Liver (tissue), 8 donors: ENCODE measurements at regions not wholly inside any gene's neighbourhood (a gene's known extent, or its start where the extent isn't known, plus 50 kb on each side); places are given as distances from the start of the nearest gene placed in this dataset.

Experiments
- DNase-seq: peaks from one replicate; pipeline ENCODE4 v3.0.0-alpha.2; 2017; ENCODE audit warnings: low spot score
- H3K27ac ChIP-seq, 2 donors: one replicate each; pipeline ENCODE4 v1.7.0; 2013; ENCODE audit warnings: inconsistent platforms in 2 of 2, low read length in 2 of 2, control low read depth in 1 of 2, low read depth in 1 of 2, mild to moderate bottlenecking in 1 of 2
- H3K27me3 ChIP-seq, 4 donors: one replicate each; pipeline versions ENCODE4 v1.6.1 to v1.7.0; 2013; ENCODE audit warnings: low read length in 3 of 4, inconsistent platforms in 1 of 4, mild to moderate bottlenecking in 1 of 4, moderate library complexity in 1 of 4; ENCODE audit not compliant: control insufficient read depth in 4 of 4, insufficient read depth in 4 of 4
- H3K36me3 ChIP-seq, 4 donors: one replicate each; pipeline versions ENCODE4 v1.6.1 to v1.7.0; 2013; ENCODE audit warnings: low read length in 3 of 4, mild to moderate bottlenecking in 3 of 4, low read depth in 1 of 4, moderate library complexity in 1 of 4; ENCODE audit not compliant: control insufficient read depth in 4 of 4, insufficient read depth in 3 of 4
- H3K4me1 ChIP-seq, 4 donors: one replicate each; pipeline versions ENCODE4 v1.6.1 to v1.7.0; 2013; ENCODE audit warnings: low read length in 3 of 4, mild to moderate bottlenecking in 3 of 4, moderate library complexity in 1 of 4; ENCODE audit not compliant: control insufficient read depth in 4 of 4, insufficient read depth in 4 of 4
- H3K4me3 ChIP-seq, 3 donors: one replicate each; pipeline versions ENCODE4 v1.6.1 to v1.7.0; 2013; ENCODE audit warnings: low read length in 3 of 3, control low read depth in 1 of 3, low read depth in 1 of 3, mild to moderate bottlenecking in 1 of 3
- H3K9ac ChIP-seq, 2 donors: one replicate each; pipeline ENCODE4 v1.7.0; 2013; ENCODE audit warnings: low read length in 2 of 2, mild to moderate bottlenecking in 2 of 2, moderate library complexity in 2 of 2, control low read depth in 1 of 2, low read depth in 1 of 2
- H3K9me3 ChIP-seq, 4 donors: one replicate each; pipeline versions ENCODE4 v1.6.1 to v1.7.0; 2013; ENCODE audit warnings: low read length in 3 of 4; ENCODE audit not compliant: control insufficient read depth in 4 of 4
- EGR1 ChIP-seq, 2 donors: IDR thresholded peaks; 2 replicates each; pipeline ENCODE4 v1.6.1; 2016 to 2018; ENCODE audit warnings: antibody characterized with exemption in 2 of 2, low read depth in 2 of 2
- FOXA1 ChIP-seq: IDR thresholded peaks from 2 replicates; pipeline ENCODE4 v1.6.1; 2016; ENCODE audit warnings: antibody characterized with exemption
- FOXA2 ChIP-seq: IDR thresholded peaks from 2 replicates; pipeline ENCODE4 v1.6.1; 2016; ENCODE audit warnings: antibody characterized with exemption
- GABPA ChIP-seq, 2 donors: IDR thresholded peaks in 1 of 2; conservative IDR thresholded peaks in 1 of 2; 2 replicates each; pipeline ENCODE4 v1.6.1; 2016; ENCODE audit warnings: antibody characterized with exemption in 2 of 2, mild to moderate bottlenecking in 1 of 2, moderate library complexity in 1 of 2
- HNF4A ChIP-seq, 2 donors: conservative IDR thresholded peaks; 2 replicates each; pipeline ENCODE4 v1.6.1; 2016; ENCODE audit warnings: antibody characterized with exemption in 2 of 2, mild to moderate bottlenecking in 2 of 2
- HNF4G ChIP-seq: IDR thresholded peaks from 2 replicates; pipeline ENCODE4 v1.6.1; 2016; ENCODE audit warnings: antibody characterized with exemption
- JUND ChIP-seq, 2 donors: IDR thresholded peaks; 2 replicates each; pipeline ENCODE4 v1.6.1; 2016; ENCODE audit warnings: antibody characterized with exemption in 2 of 2
- NR2F2 ChIP-seq: IDR thresholded peaks from 2 replicates; pipeline ENCODE4 v1.6.1; 2016; ENCODE audit warnings: antibody characterized with exemption
- RAD21 ChIP-seq, 2 donors: IDR thresholded peaks; 2 replicates each; pipeline ENCODE4 v1.6.1; 2016; ENCODE audit warnings: antibody characterized with exemption in 2 of 2, mild to moderate bottlenecking in 2 of 2
- SP1 ChIP-seq: IDR thresholded peaks from 2 replicates; pipeline ENCODE4 v1.6.1; 2018; ENCODE audit warnings: antibody characterized with exemption, mild to moderate bottlenecking
- TAF1 ChIP-seq: conservative IDR thresholded peaks from 2 replicates; pipeline ENCODE4 v1.6.1; 2016; ENCODE audit warnings: antibody characterized with exemption, mild to moderate bottlenecking
- YY1 ChIP-seq: IDR thresholded peaks from 2 replicates; pipeline ENCODE4 v1.6.1; 2016; ENCODE audit warnings: antibody characterized with exemption, mild to moderate bottlenecking
- ZBTB33 ChIP-seq: IDR thresholded peaks from 2 replicates; pipeline ENCODE4 v1.6.1; 2016; ENCODE audit warnings: antibody characterized with exemption
- WGBS: extraction: QIAGEN DNeasy Blood & Tissue Kit; methylation state at CpG from one replicate; pipeline ENCODE4 v1.1.7; 2013; 5-methylcytosine and 5-hydroxymethylcytosine counted together
- TF ChIP-seq, protein P1 (sequence below): fragments of 150-350 bp; IDR thresholded peaks from 2 replicates; pipeline ENCODE4 v1.5.1; 2017; ENCODE audit warnings: improper control_type of control experiment, low read depth, low read length; ENCODE audit not compliant: missing input control
- TF ChIP-seq, protein P2 (sequence below): IDR thresholded peaks from 2 replicates; pipeline ENCODE4 v1.6.1; 2016; ENCODE audit warnings: antibody characterized with exemption
- donor health status: healthy.
- donor health status: healthy.
- donor health status: healthy.
- donor health status: healthy.
- donor health status: healthy.

DNA sequence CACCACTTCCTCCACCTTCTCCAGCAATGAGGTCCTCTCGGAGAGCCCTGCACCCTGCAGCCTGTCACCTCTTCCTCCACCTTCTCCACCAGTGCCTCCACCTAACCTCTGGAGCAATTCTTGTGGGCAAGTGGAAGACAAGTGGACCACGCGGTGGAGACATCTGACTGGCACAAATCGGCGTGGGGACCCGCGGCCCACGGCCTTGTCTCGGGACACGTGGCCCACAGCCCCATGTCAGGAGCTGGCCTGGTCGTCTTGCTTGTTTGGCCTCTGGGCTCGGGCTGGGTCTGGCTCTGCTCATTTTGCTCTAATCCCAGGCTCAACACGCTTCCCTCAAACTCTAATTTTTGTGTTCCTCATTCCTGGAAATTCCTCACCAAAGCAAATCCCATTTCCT is 393.1 kb upstream of the IRX1 start (continued):
- TF ChIP-seq HNF4A (conservative IDR thresholded peaks at IDR 0.05) = no peak

GRCh38 chr5:3201941-3202340 is 393.7 kb upstream of the IRX1 start:
- Histone ChIP-seq H3K27me3 (peaks cover 0 to 12% (median 3%) of the 10 kb centered on the region in 4 donors), H3K9ac (no peak overlapping the region), H3K27ac (no peak overlapping the region), H3K9me3 (no peaks in the 10 kb centered on the region), H3K36me3 (no peaks in the 10 kb centered on the region), H3K4me3 (no peak overlapping the region), H3K4me1 (no peaks in the 10 kb centered on the region)
- no peak for TF ChIP-seq NR2F2
- TF ChIP-seq RAD21 (IDR thresholded peaks at IDR 0.05) = no peak
- no peak for TF ChIP-seq SP1
- TF ChIP-seq FOXA1 = no peak
- no peak for TF ChIP-seq ZBTB33
- no peak for TF ChIP-seq HNF4G
- no peak for TF ChIP-seq JUND (IDR thresholded peaks at IDR 0.05)
- TF ChIP-seq, protein P1, sequence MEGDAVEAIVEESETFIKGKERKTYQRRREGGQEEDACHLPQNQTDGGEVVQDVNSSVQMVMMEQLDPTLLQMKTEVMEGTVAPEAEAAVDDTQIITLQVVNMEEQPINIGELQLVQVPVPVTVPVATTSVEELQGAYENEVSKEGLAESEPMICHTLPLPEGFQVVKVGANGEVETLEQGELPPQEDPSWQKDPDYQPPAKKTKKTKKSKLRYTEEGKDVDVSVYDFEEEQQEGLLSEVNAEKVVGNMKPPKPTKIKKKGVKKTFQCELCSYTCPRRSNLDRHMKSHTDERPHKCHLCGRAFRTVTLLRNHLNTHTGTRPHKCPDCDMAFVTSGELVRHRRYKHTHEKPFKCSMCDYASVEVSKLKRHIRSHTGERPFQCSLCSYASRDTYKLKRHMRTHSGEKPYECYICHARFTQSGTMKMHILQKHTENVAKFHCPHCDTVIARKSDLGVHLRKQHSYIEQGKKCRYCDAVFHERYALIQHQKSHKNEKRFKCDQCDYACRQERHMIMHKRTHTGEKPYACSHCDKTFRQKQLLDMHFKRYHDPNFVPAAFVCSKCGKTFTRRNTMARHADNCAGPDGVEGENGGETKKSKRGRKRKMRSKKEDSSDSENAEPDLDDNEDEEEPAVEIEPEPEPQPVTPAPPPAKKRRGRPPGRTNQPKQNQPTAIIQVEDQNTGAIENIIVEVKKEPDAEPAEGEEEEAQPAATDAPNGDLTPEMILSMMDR = no peak
- TF ChIP-seq EGR1 (IDR thresholded peaks at IDR 0.05; ENCODE audit: low read depth in 2 of 2) = no peak
- no peak for DNase-seq
- 90% methylated on average over 5 of the region's 6 CpGs for WGBS

GRCh38 chr5:3201121-3201520 is 394.5 kb upstream of the IRX1 start:
- Histone ChIP-seq H3K27ac (no peak overlapping the region), H3K36me3 (no peaks in the 10 kb centered on the region), H3K4me1 (no peaks in the 10 kb centered on the region), H3K27me3 (peaks cover 0 to 12% (median 3%) of the 10 kb centered on the region in 4 donors), H3K4me3 (no peak overlapping the region), H3K9ac (no peak overlapping the region), H3K9me3 (no peaks in the 10 kb centered on the region)
- WGBS = 80% methylated on average over 8 of the region's 8 CpGs
- no peak for DNase-seq
- TF ChIP-seq GABPA (IDR thresholded peaks at IDR 0.05 in 1 of 2, conservative IDR thresholded peaks at IDR 0.05 in 1 of 2) (no peak), TAF1 (no peak), YY1 (no peak), FOXA2 (no peak), NR2F2 (no peak), JUND (IDR thresholded peaks at IDR 0.05) (no peak), HNF4A (conservative IDR thresholded peaks at IDR 0.05) (no peak), FOXA1 (no peak), ZBTB33 (no peak)
- TF ChIP-seq, protein P2, sequence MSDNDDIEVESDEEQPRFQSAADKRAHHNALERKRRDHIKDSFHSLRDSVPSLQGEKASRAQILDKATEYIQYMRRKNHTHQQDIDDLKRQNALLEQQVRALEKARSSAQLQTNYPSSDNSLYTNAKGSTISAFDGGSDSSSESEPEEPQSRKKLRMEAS = no peak
